ENCODE measurements at regions not wholly inside any gene's neighbourhood (a gene's known extent, or its start where the extent isn't known, plus 50 kb on each side); places are given as distances from the start of the nearest gene placed in this dataset.
"Not testable (repeated sequence)": the region's sequence is repeated elsewhere in the genome, so short reads cannot be mapped to it uniquely, and the experiment has no call there.

GRCh38 chr3:28617821-28618220, 269.2 kb upstream of the AZI2 start:
- no peaks in the 10 kb centered on the region for H3K36me3 ChIP-seq
- TF ChIP-seq CTCF (IDR thresholded peaks at IDR 0.05), result no peak
- no peak overlapping the region for H3K4me3 ChIP-seq (ENCODE audit: low read depth in 1 of 2, low read length in 1 of 2)
- no peak overlapping the region for H3K27ac ChIP-seq
- H3K27me3 ChIP-seq, result no peaks in the 10 kb centered on the region
- no peaks in the 10 kb centered on the region for H3K9me3 ChIP-seq
- no peaks in the 10 kb centered on the region for H3K4me1 ChIP-seq (ENCODE audit: control insufficient read depth in 1 of 2, insufficient read depth in 1 of 2, low read depth in 1 of 2, low read length in 1 of 2)

GRCh38 chr3:28623106-28623505, 274.5 kb upstream of the AZI2 start:
- Histone ChIP-seq H3K9me3 (no peaks in the 10 kb centered on the region), H3K4me1 (ENCODE audit: control insufficient read depth in 1 of 2, insufficient read depth in 1 of 2, low read depth in 1 of 2, low read length in 1 of 2) (no peaks in the 10 kb centered on the region), H3K36me3 (no peaks in the 10 kb centered on the region), H3K27ac (no peak overlapping the region), H3K27me3 (no peaks in the 10 kb centered on the region), H3K4me3 (ENCODE audit: low read depth in 1 of 2, low read length in 1 of 2) (no peak overlapping the region)
- TF ChIP-seq CTCF (IDR thresholded peaks at IDR 0.05), result no peak

GRCh38 chr3:28624084-28624483, 275.5 kb upstream of the AZI2 start:
- no peak for TF ChIP-seq CTCF (IDR thresholded peaks at IDR 0.05)
- H3K27me3 ChIP-seq, result no peaks in the 10 kb centered on the region
- no peak overlapping the region for H3K27ac ChIP-seq
- H3K36me3 ChIP-seq, result no peaks in the 10 kb centered on the region
- H3K4me3 ChIP-seq (ENCODE audit: low read depth in 1 of 2, low read length in 1 of 2), result no peak overlapping the region
- H3K4me1 ChIP-seq (ENCODE audit: control insufficient read depth in 1 of 2, insufficient read depth in 1 of 2, low read depth in 1 of 2, low read length in 1 of 2), result no peaks in the 10 kb centered on the region
- no peaks in the 10 kb centered on the region for H3K9me3 ChIP-seq

GRCh38 chr3:28627843-28628242, 279.2 kb upstream of the AZI2 start:
- H3K27ac ChIP-seq; H3K4me3 ChIP-seq (ENCODE audit: low read depth in 1 of 2, low read length in 1 of 2); H3K9me3 ChIP-seq; H3K27me3 ChIP-seq; H3K36me3 ChIP-seq; H3K4me1 ChIP-seq (ENCODE audit: control insufficient read depth in 1 of 2, insufficient read depth in 1 of 2, low read depth in 1 of 2, low read length in 1 of 2): not testable (repeated sequence)

- Histone ChIP-seq H3K4me3 (ENCODE audit: low read depth in 1 of 2, low read length in 1 of 2) (no peak overlapping the region), H3K27ac (no peak overlapping the region), H3K27me3 (no peaks in the 10 kb centered on the region), H3K4me1 (ENCODE audit: control insufficient read depth in 1 of 2, insufficient read depth in 1 of 2, low read depth in 1 of 2, low read length in 1 of 2) (no peaks in the 10 kb centered on the region), H3K36me3 (no peaks in the 10 kb centered on the region), H3K9me3 (no peaks in the 10 kb centered on the region)
- TF ChIP-seq CTCF (IDR thresholded peaks at IDR 0.05), result no peak
Measured at GRCh38 chr3:28634019-28634418, 285.4 kb upstream of the AZI2 start.

DNA sequence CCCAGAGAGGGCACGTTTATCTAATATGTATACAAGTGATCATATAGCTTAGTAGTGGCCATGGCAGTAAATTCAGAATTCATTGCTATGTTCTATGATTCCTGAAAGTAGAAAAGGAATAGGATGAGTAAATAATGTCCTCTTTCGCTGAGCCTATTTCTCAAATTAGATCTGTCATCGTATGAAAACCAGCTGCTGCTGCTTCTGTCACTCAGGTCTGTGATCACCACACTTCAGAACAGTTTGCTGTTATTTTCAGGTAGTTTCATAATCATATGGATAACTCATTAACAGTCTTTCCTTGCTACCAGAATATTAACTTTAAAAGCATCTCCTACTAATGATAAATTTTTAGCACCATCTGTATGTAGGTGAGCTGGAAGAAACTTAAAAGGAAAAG, 289.1 kb upstream of the AZI2 start:
- no peaks in the 10 kb centered on the region for H3K9me3 ChIP-seq
- H3K27ac ChIP-seq, result no peak overlapping the region
- H3K36me3 ChIP-seq, result no peaks in the 10 kb centered on the region
- TF ChIP-seq CTCF (IDR thresholded peaks at IDR 0.05), result no peak
- no peaks in the 10 kb centered on the region for H3K27me3 ChIP-seq
- H3K4me3 ChIP-seq (ENCODE audit: low read depth in 1 of 2, low read length in 1 of 2), result no peak overlapping the region
- no peaks in the 10 kb centered on the region for H3K4me1 ChIP-seq (ENCODE audit: control insufficient read depth in 1 of 2, insufficient read depth in 1 of 2, low read depth in 1 of 2, low read length in 1 of 2)
